HG02852 (cell line): ENCODE measurements at regions not wholly inside any gene's neighbourhood (a gene's known extent, or its start where the extent isn't known, plus 50 kb on each side); places are given as distances from the start of the nearest gene placed in this dataset.

ENCODE experiments used
- ATAC-seq: cut with Tn5 transposase; IDR thresholded peaks from one replicate; pipeline ENCODE4 v1.9.1; 2021; ENCODE audit warnings: mild to moderate bottlenecking, moderate library complexity; ENCODE audit not compliant: unreplicated experiment

DNA sequence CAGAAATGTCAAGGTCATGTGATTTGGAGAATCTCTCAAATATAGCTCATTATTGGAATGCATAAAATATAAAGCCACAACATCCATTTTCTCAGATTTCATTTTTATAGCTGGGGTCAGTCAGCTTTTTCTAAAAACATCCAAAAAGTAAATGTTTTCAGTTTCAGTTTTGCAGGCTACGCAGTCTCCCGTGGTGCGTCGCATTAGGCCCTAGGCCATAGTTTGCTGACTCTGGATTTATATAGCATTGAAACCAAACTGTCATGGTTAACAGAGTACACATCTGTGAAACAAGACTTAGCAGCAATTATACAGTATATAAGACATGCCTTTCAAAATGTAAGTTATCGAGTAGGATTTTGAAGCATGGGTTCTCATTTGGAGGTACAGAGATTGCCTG, 140.0 kb downstream of the IRS2 start:
- ATAC-seq, result peak; percentile 90

DNA sequence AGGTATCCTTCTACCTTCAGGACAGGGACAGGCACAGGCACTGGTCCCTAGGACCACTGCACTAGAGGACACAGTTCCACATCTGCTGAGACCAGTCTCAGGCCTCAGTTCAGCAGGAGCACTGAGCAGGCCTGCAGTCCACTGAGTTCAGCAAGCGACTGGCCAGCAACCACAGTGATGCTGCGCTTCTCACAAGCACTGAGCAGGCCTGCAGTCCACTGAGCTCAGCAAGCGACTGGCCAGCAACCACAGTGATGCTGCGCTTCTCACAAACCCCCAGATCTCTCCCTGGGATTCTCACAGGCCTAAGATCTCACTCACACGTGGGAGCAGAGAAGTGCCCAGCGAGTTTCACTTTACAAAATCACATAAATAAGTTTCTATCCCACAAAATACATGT, 140.6 kb downstream of the IRS2 start:
- no peak for ATAC-seq

DNA sequence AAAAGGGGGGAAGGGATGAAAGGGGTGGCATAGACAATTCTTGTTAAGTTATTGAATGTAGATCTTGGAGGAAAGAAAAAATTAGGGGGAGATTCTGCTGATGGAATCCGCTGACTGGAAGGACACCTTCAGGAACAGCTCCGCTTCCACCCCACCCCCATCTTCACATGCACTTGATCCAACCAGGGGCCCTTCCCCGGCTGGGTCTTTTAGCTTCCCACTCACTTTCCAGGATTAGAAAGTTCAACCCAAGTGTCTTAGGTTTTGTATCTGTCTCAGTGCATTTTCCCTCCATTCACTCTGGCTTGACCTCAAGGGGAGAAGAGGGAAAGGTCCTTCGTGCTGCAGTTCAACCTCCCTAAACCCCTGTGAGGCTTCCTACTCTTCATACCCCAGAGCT, 141.4 kb downstream of the IRS2 start:
- no peak for ATAC-seq

DNA sequence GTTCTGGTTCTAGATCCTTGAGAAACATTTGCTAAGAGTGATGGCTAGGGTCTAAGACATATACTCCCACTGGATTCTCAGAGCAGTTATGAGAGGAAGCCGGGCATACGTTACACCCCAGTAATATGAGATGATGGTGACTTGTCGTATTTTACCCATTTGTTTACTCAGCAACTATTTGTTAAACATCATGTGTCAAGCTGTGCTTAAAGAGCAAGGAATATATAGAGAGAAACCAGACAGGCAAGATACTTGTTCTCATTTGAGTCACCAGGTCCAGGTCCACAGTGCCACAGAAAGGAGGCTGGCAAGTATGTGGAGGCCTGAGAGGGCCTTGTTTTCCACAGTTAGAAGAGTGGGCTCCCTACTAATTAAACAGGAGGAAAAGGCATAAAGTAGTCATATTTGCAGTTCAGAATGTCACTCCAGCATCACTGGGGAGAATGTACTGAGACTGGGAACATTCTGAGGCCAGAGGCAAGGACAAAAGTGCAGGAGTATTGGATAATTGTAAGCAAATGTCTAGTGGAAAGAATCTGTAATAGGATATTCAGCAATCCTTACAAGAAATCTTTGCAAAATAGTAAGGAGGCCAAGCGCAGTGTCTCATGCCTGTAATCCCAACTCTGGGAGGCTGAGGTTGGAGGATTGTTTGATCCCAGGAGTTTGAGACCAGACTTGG, 142.2 kb downstream of the IRS2 start:
- ATAC-seq, result no peak

DNA sequence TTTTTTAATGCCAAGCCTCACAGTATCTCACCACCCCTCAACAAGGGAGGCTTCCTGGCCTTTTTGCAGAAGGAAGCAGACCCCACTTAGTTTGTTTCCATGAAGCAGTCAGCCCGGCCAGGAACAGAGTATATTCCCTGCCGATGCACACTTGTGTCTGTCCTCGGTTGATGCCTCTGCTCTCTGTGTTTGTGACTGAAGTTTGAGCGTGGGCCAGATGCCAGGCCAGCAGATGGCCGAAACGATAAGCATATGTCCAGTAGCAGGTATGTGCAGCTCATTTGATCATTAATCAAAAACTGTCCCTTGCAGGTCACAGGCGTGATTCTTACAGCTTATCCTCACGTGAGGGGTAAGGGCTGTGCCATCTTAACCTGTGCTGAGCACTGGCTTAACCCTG, 144.0 kb downstream of the IRS2 start:
- no peak for ATAC-seq

DNA sequence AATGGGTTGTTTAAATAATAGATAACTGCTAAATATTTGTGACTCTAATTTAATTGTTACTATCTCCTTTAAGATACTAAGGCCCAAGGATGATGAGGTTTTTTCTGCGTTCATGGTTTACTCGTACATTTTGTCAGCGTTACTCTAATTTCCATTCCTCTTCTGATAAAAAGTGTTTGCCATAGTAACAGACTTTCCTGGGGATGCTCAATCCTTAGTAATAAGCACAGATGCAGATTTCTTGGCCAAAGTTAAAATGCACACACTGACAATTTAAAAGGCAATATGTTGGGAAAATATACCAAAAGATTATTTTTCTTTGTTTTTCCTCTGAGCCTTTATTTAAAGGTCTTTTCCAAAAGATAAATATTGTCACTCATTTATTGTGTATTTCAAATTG, 149.6 kb downstream of the IRS2 start:
- ATAC-seq, result no peak

DNA sequence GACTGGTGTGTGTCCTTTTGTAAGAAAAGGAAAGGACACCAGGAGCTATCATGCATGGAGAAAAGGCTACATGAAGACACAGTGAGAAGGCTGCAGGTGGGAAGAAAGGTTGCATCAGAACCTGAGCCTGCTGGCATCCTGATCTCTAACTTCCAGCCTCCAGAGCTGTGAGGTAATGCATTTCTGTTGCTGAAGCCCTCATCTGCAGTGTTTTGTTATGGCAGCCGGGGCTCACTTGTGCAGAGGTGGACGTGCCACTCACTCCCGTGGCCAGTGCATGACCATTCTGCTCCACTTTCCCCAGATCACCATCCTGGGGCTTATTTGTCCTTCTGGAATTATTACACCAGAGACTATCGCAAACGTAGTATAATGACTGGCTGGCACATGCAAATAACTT, 155.3 kb downstream of the IRS2 start:
- ATAC-seq, result no peak

DNA sequence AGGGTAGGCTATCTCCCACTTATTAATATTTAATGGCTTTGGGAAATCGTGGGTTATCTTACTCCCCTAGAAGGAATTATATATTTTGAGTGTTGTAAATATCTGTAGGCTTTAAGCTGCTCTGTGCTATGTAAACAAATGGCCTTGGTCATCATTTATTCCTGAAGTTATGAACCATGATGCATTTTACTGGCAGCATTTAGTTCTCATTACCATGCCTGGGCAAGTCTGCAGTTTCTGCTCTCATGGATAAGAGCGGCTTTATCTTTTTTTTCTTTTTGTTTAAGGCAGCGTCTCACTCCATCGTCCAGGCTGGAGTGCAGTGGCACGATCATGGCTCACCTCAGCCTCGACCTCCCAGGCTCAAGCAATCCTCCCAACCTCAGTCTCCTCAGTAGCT, 156.1 kb downstream of the IRS2 start:
- ATAC-seq, result no peak

DNA sequence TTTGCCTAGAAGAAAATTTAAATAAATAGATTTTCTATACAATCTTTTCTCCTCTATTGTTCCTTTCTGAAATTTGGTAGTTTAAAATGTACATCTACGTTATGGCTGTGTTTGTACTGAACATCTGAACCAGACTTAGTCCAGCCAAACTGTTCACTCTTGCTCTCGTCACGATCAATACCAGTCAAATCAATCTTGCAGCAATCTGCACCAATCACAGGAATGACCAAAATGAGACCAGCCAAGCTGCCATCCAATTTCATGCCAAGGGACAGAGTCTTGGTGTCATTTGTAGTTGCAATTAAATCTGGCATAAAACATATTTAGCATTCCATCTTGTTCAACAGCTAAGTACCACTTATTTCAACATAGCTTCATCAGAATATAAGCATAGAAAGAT, 156.6 kb downstream of the IRS2 start:
- ATAC-seq, result no peak

DNA sequence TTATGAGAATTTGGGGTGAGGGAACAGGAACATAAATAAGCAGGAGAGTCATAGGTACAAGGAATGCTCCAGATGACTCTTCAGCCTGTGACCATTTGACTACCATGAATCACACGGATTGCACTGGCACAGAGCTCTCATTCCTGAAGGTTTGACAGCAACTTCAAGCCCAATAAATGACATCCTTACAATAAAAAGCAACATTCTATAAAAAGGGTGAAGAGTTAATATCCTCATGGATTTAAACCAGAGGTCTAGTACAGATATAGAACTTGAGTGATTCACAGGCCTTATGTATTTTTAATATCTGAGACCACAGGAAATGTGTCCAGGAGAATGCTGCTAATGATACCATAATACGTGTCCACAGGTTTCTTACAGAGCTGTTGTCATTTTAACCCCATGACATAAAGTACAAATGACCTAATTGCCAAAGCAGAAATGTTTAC, 158.1 kb downstream of the IRS2 start:
- ATAC-seq, result no peak

DNA sequence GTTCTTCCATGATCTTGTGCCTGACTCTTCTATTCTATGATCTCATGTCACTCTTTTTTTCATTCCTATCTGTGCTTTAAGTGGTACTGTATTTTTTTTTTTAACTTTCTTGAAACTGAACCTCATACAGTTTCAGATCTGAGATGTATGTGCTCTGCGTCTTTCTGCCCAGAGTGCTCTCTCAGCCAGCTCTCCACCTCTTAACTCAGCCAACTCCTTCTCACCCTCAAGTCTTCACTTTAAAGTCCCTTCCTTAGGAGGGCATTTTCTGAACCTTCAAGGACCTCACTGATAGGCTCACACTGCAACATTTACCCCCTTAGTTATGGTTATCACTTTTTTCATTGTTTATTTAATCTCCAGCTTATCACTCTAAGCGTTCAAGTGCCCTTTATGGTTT, 158.7 kb downstream of the IRS2 start:
- no peak for ATAC-seq

DNA sequence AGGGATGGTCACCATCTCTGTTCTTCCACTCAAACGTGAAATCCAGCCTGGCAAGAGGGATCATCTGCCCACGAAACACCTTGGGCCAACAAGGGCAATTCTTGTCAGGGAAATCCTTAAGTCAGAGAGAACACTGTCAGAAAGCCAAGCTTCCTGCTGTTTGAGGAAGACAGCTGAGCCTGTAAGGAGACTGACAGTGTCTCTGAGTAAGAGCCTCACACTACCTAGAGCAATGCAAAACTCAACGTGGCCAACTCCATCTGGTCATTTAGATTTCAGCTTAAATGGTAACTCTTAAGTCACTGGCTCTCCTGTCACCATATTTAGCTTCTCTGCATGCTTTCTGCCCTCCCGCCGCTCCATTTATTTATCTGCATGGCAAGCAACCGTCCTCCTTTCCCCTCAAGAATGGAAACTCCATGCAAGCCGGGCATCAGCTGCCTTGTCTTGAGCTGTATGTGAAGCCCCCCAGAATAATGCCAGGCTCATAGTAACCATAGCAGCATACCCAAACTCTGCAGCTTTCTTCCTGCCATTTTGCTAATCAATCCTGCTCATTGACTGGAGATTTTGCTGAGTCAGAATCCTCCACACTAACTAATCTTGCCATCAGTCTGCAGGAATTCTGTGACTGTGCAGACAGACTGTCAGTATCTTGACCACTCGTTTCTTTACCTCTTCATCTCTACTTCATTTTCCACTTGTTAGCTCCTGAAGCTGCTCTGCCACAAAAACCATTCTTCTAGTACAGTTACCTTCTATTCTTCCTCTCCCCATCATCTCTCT, 159.8 kb downstream of the IRS2 start:
- ATAC-seq, result no peak

DNA sequence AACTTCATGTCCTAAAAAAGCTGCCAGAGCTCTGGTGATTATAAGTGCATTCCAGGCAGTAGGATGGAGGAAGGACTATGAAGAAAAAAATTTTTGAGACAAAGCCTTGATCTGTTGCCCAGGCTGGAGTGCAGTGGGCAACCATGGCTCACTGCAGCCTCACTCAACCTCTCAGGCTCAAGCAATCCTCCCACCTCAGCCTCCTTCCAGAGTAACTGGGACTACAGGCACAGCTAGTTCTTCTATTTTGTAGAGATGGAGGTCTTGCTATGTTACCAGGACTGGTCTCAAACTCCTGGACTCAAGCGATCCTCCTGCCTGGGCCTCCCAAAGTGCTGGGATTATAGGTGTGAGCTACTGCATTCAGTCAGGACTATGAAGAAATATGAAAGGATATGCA, 161.2 kb downstream of the IRS2 start:
- ATAC-seq, result no peak

DNA sequence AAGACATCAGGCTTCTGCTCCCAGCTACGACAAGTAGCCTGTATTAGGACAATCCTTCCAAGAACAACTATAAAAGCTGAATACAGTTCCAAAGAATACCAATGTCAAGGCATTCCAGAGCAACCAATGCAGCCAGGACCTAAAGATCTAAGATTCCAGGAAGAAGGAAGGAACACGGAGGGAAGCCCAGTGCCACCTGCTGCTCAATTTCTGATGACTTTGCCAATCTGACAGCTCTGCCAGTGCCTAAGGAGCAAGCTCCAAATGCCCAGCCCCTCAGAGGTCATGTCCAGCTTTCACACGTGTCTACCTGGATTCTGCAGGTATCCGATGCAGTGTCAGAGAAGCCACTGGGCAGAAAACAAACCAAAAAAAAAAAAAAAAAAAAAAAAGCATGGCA, 164.4 kb downstream of the IRS2 start:
- ATAC-seq, result no peak

DNA sequence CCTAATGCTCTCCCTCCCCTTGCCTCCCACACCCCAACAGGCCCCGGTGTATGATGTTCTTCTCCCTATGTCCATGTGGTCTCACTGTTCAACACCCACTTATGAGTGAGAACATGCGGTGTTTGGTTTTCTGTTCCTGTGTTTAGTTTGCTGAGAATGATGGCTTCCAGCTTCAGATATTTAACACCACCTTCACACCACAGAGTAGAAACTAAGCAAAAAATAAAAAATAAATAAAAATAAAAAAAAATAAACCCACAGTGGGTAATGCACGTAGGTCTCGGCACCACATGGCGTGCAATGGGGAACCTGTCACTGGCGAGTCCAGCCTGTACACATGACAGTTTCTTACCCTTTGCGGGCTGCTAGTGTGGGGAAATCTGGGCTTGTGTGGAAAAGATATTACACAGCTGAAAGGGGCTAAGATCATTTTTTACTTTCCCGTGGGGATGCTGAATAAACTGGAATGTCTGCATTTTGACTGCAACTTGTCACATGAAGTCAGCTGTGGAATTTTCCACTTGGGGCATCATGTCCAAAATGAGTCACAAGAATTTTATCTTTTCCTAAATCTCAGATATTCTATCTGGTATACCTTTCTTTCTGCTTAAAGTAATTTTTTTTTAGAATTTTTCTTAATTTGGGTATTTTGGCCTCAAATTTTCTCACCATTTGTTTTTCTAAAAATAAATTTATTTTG, 170.5 kb downstream of the IRS2 start:
- ATAC-seq, result no peak

DNA sequence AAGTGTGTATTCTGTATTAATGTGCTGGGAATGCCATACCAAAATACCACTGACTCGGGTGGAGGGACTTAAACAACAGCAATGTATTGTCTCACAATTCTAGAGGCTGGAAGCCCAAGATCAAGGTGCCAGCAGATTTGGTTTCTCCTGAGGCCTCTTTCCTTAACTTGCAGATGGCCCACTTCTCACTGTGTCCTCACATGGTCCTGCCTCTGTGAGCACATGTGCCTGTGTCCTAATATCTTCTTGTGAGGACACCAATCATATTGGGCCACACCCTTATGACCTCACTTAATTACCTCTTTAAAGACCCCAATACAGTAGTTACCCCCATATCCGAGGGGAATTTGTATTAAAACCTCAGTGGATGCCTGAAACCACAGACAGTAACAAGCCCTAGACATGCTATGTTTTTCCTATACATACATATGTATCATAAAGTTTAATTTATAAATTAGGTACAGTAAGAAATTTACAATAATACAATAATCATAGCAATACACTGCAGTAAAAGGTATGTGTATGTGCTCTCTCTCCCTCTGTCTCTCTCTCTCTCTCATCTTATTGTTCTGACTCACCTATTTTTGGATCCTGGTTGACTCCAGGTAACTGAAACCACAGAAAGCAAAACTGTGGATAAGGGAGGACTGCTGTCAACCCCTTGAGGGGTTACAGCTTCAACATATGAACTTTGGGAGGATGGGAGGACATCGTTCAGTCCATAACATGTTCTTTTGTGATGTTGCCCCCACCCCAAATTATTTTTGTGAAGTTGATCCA, 174.3 kb downstream of the IRS2 start:
- ATAC-seq, result no peak

DNA sequence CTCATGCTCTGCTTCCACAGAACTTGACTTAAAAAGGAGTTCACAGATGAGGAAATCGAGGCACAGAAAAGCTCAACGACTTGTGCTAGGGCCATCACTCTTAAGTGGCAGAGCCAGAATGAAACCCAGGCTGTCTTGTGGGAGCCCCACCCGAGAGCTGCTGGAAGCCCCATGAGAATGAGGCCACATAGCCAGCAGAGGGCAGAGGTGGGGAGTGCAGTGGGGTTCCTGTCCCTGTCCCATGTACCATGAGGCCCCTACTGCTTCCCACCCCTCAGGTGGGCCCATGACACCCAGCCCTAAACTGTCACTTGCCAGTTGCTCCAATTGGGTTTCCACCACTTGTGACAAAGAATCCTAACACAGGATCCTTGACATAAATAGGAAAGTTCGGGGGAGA, 175.9 kb downstream of the IRS2 start:
- no peak for ATAC-seq

DNA sequence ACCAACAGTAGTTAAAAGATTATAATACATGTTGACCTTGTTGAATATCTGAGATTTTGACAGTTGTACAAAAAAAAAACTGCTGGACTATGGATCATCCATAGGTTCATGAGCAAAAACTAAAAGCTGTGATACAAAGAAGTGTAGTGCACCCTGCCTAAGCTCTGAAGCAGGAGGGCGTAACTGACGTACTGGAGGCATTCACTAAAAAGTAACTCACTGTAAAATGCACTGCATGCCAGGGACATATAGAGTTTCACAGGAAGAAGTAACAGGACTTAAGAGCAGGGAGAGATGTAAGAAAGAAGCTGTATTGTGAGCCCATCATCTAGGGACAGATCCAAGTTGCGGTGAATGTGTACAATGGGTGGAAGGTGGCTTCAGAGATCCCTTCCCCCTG, 177.9 kb downstream of the IRS2 start:
- no peak for ATAC-seq

DNA sequence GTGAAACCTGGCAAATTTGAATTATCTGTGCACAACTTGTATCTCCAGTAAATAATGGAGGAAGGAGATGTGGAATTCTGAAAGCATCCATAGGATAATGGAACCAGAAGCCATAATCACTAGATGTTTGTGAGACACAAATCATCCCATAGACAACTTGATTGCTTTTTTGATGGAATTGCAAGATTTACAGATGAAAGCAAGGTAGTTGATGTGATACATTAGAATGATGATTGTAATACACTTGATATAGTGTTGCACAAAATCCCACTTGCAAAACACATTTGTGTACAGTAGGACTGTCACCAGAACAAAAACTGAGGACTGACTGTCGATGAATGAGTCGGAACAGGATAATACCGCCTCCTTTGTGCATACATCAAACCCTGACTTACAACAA, 178.3 kb downstream of the IRS2 start:
- no peak for ATAC-seq

DNA sequence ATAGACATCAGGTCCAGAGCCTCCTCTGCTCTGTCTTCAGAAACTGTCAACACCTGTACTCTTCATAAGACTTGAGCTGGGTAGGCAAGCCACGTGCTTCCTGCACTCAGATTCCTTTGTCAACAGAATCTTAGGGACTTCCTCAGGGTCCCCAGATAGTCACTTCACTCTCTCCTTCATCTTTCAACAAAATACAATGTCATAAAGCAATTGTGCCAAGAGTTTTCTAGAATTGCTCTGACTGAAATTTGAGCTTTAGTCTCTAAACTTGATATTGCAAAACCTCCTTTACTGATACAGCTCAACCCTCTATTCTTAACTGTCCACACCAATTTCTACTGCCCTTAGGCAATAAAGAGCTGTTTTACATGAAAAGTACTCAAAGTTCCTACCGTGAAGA, 179.9 kb downstream of the IRS2 start:
- no peak for ATAC-seq

DNA sequence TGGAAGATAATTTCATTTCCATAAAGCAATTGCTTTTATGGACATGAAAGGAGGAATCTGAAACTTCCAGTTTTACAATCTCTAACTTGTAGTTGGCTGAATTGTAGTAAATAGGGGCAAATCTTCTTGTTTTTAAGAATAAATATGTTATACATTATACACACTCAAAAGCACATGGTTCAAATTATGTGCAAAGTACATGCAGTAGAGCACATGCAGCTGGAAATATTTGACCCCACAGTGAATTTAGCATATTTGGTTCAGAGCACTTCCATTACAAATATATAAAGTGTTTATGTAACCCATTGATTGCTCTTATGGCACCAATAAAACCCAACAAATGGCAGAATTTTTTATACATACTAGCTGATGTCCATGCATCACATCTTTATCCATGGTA, 180.5 kb downstream of the IRS2 start:
- no peak for ATAC-seq
